ENCODE measurements at regions not wholly inside any gene's neighbourhood (a gene's known extent, or its start where the extent isn't known, plus 50 kb on each side); places are given as distances from the start of the nearest gene placed in this dataset.

DNA sequence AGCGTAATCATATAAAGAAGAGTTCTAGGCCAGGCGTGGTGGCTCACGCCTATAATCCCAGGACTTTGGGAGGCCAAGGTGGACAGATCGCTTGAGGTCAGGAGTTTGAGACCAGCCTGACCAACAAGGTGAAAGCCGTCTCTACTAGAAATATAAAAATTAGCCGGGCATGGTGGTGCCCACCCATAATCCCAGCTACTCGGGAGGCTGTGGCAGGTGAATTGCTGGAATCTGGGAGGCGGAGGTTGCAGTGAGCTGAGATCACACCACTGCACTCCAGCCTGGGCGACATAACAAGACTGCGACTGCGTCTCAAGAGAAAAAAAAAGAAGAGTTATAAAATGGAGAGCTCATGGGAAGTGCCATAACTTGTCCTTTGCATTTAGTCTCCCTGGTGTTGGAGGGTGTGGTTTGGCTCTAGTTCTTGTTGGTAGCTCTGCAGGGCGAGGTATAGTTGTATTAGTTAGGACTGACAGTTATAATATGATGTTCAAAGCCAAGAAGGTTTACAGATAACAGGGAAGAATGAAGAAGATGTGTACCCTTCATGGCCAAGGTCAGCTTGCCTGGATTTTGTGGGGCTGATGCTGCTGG lies 54.8 kb downstream of the UTRN start:
- TF ChIP-seq FOXM1 (IDR thresholded peaks at IDR 0.05; ENCODE audit: borderline replicate concordance) (no peak), SUZ12 (IDR thresholded peaks at IDR 0.05) (no peak), FOXA1 (IDR thresholded peaks at IDR 0.05) (no peak)
